ENCODE measurements at regions not wholly inside any gene's neighbourhood (a gene's known extent, or its start where the extent isn't known, plus 50 kb on each side); places are given as distances from the start of the nearest gene placed in this dataset.

DNA sequence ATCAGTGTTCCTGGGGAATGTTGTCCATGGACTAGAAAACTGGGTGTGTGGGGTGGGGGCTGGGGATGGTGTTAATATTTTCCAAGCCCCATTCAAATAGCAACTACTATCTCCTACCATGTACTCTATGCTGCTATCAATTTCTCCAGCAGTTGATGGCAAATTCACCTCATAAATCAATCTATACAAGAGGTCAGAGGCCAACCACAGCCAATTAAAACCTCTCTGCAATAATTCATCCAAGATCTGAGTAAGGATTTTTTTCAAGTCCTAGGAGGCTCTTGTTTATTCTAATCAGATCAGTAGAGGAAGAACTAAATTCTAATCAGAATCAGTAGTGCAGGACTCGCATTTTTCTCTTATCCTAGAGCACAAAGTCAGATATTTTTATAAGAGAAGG, 73.4 kb upstream of the WT1 start:
- TF ChIP-seq, protein P1, sequence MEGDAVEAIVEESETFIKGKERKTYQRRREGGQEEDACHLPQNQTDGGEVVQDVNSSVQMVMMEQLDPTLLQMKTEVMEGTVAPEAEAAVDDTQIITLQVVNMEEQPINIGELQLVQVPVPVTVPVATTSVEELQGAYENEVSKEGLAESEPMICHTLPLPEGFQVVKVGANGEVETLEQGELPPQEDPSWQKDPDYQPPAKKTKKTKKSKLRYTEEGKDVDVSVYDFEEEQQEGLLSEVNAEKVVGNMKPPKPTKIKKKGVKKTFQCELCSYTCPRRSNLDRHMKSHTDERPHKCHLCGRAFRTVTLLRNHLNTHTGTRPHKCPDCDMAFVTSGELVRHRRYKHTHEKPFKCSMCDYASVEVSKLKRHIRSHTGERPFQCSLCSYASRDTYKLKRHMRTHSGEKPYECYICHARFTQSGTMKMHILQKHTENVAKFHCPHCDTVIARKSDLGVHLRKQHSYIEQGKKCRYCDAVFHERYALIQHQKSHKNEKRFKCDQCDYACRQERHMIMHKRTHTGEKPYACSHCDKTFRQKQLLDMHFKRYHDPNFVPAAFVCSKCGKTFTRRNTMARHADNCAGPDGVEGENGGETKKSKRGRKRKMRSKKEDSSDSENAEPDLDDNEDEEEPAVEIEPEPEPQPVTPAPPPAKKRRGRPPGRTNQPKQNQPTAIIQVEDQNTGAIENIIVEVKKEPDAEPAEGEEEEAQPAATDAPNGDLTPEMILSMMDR (IDR thresholded peaks at IDR 0.05; ENCODE audit: insufficient read depth, low read depth, low read length, missing control alignments) = no peak
- no peak overlapping the region for H3K4me3 ChIP-seq (ENCODE audit: low read depth, low read length)
- no peak for DNase-seq (ENCODE audit: low read depth)

DNA sequence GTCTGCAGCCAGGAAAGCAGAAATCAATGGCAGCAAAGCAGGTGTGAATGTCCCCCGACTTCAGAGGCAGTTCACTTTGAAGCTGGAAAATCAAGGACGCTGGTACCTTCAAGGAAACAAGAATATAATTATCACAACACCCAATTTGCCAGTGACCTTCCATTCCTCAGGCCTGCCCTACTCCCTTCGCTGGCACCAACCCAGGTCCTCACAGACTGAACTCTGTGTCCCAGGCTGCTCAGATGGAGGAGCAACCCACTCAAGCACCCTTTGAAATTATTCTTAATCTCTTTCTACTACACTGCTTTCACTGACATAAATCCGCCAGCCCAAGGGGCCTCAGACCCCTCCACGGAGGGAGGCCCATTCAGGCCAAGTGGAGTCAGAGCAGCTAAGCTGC, 64.7 kb upstream of the WT1 start:
- DNase-seq (ENCODE audit: low read depth) = no peak
- H3K4me3 ChIP-seq (ENCODE audit: low read depth, low read length) = no peak overlapping the region
- TF ChIP-seq, protein P1 (IDR thresholded peaks at IDR 0.05; ENCODE audit: insufficient read depth, low read depth, low read length, missing control alignments) = no peak

DNA sequence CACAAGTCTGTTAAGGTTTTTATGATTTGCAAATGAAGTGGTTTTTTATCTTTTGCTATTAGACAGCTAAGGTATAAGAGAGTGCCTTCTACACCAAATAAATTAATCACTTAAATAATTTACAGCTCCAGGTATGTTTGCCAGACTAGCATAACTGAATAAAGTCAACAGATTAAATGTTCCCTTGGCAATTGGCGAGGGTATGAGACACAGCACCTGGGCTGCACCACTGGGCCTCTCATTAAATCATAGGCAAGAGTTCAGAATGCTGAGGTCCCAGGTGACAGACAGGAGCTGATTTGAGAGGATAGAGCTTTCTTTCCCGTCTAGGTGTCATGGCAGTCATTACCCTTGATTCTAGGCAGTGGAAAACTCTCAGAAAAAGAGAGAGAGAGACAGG, 62.6 kb upstream of the WT1 start:
- TF ChIP-seq, protein P1 (IDR thresholded peaks at IDR 0.05; ENCODE audit: insufficient read depth, low read depth, low read length, missing control alignments) = no peak
- no peak overlapping the region for H3K4me3 ChIP-seq (ENCODE audit: low read depth, low read length)
- DNase-seq (ENCODE audit: low read depth) = no peak

DNA sequence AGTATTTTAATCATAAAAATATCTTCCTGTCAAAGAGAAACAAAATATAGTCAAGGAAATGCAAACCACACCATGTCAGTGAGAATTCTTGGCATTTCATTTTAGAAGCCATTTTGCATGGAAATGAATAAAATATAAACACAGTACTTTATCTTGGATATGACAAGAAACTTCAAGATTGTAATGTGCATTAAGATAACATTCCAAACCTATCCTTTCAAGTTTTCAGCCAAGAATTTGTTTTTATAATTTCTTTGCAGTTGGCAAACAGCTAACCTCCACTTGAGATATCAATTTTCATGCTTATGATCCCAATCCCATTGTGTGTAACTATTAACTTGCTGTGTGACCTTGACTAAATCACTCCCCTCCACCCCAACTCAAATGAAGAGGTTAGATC, 59.3 kb upstream of the WT1 start:
- no peak for DNase-seq (ENCODE audit: low read depth)
- TF ChIP-seq, protein P1 (IDR thresholded peaks at IDR 0.05; ENCODE audit: insufficient read depth, low read depth, low read length, missing control alignments) = no peak

DNA sequence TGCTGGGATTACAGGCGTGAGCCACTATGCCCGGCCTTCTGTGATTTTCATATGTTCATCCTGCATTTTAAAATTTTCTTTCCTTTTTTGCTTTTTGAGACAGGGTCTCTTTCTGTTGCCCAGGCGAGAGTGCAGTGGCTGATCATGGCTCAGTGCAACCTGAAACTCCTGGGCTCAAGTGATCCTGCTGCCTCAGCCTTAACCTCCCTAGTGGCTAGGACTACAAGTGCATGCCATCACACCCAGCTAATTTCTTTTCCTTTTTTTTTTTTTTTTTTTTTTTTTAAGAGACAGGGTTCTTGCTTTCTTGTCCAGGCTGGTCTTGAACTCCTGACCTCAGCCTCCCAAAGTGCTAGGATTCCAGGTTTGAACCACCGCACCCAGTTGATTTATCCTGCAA, 54.1 kb upstream of the WT1 start:
- H3K4me3 ChIP-seq (ENCODE audit: low read depth, low read length) = no peak overlapping the region
- TF ChIP-seq, protein P1 (IDR thresholded peaks at IDR 0.05; ENCODE audit: insufficient read depth, low read depth, low read length, missing control alignments) = no peak
- no peak for DNase-seq (ENCODE audit: low read depth)

More for the DNA sequence above, 59.3 kb upstream of the WT1 start:
- no peak overlapping the region for H3K4me3 ChIP-seq (ENCODE audit: low read depth, low read length)

DNA sequence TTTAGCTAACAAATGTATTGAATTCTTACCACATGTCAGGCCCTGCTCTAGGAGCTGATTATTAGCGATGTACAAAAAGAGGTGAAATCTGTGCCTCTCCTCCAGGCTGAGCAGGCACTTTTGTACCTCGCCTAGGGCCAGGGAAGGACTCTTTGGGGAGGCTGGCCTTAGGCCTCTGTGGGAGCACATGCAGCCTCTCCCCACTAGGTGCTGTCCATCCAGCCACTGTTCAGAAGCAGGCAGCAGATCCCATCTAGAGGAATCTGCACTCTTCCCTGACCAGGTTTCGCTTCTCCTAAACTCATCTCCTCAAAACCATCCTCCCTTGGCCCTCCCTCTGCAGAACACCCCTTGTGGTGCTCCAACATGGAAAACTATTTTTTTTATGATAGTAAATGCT, 51.9 kb upstream of the WT1 start:
- peak; percentile 3 for DNase-seq (ENCODE audit: low read depth)
- no peak overlapping the region for H3K4me3 ChIP-seq (ENCODE audit: low read depth, low read length)
- TF ChIP-seq, protein P1 (IDR thresholded peaks at IDR 0.05; ENCODE audit: insufficient read depth, low read depth, low read length, missing control alignments) = peak; percentile 23

DNA sequence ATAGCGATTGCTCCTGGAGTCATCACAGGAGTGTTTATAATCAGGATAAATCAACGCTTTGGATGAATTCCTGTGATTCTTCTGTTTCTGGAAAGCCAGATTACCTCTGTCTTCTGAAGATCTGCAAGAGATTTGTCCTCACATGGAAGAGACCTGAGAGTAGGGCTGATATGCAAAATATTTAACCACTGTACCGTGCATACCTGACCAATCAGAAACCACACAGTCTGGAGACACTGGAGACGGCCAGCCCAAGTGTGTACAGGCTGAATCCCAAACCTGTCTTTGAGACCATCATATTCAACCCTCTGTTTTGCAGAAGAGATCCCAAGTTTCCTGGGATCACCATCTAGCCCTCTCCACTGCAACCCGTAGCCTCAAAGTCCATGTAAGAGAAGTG, 50.4 kb upstream of the WT1 start:
- H3K4me3 ChIP-seq (ENCODE audit: low read depth, low read length) = no peak overlapping the region
- TF ChIP-seq, protein P1 (IDR thresholded peaks at IDR 0.05; ENCODE audit: insufficient read depth, low read depth, low read length, missing control alignments) = no peak
- DNase-seq (ENCODE audit: low read depth) = no peak
